ENCODE measurements at regions not wholly inside any gene's neighbourhood (a gene's known extent, or its start where the extent isn't known, plus 50 kb on each side); places are given as distances from the start of the nearest gene placed in this dataset.

DNA sequence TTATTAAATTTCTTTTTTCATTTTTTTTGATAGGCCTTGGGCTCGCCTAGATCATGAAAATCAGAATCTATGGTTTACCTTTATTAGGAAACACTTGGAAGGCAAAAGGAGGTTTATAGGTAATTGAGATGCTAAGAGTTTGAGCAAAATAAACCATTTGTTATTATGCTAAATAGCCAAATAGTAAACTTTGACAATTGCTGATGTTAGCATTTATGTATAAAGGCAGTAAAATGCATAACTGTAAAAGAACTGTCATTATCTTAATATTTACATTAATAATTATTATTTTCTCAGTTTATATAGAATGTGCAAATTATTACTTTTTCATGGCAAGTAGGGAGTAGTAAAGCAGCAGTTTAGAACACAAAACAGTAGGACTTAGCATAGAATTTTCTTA, 1737.8 kb upstream of the PRR20A start:
- peaks cover 10% of the 10 kb centered on the region for H3K9me3 Mint-ChIP-seq
- no peak for ATAC-seq (replicated peaks)
- no peaks in the 10 kb centered on the region for H3K4me1 Mint-ChIP-seq
- no peaks in the 10 kb centered on the region for H3K27me3 Mint-ChIP-seq
- no peak overlapping the region for H3K4me3 Mint-ChIP-seq
- H3K27ac Mint-ChIP-seq, result no peak overlapping the region
- H3K36me3 Mint-ChIP-seq (ENCODE audit: low read depth), result no peaks in the 10 kb centered on the region

DNA sequence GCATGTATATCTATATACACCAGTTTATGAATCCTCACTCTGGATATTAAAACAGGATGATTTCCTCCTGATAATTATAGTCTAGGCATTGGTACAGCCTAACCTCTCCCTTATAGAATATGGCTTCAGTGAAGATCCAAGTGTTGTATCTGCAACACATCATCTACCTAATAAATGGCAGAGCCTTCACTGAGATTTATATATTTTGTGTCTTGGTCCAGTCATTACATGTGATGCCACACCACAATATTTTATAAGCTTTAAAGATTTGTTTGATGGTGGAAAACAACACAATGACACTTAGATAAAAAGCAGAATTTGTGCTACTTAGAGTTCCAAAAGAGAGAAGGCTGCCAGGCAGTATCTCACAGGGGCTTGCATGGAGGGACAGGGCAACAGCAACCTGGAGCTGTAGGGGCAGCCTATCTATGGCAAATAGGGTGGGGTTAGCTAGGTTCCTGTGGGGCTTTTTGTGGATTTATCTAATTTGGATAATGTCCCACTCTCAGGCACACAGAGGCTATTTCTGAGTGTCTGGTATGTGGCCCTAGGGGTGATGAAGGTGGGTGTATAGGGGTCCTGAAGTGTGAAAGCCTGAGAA, 1736.7 kb upstream of the PRR20A start:
- Mint-ChIP-seq H3K4me1 (no peaks in the 10 kb centered on the region), H3K9me3 (peaks cover 15% of the 10 kb centered on the region), H3K27ac (no peak overlapping the region), H3K27me3 (no peaks in the 10 kb centered on the region), H3K36me3 (ENCODE audit: low read depth) (no peaks in the 10 kb centered on the region), H3K4me3 (no peak overlapping the region)
- no peak for ATAC-seq (replicated peaks)

- no peak for ATAC-seq (replicated peaks)
- peaks cover 16% of the 10 kb centered on the region for H3K9me3 Mint-ChIP-seq
- H3K4me3 Mint-ChIP-seq, result no peak overlapping the region
- no peak overlapping the region for H3K27ac Mint-ChIP-seq
- no peaks in the 10 kb centered on the region for H3K36me3 Mint-ChIP-seq (ENCODE audit: low read depth)
- no peaks in the 10 kb centered on the region for H3K27me3 Mint-ChIP-seq
- no peaks in the 10 kb centered on the region for H3K4me1 Mint-ChIP-seq
Measured at GRCh38 chr13:55410398-55411330, 1730.1 kb upstream of the PRR20A start.

GRCh38 chr13:55418095-55418494, 1722.6 kb upstream of the PRR20A start:
- no peak for ATAC-seq (replicated peaks)
- Mint-ChIP-seq H3K9me3 (no peaks in the 10 kb centered on the region), H3K4me3 (no peak overlapping the region), H3K27me3 (no peaks in the 10 kb centered on the region), H3K4me1 (no peaks in the 10 kb centered on the region), H3K36me3 (ENCODE audit: low read depth) (no peaks in the 10 kb centered on the region), H3K27ac (no peak overlapping the region)

DNA sequence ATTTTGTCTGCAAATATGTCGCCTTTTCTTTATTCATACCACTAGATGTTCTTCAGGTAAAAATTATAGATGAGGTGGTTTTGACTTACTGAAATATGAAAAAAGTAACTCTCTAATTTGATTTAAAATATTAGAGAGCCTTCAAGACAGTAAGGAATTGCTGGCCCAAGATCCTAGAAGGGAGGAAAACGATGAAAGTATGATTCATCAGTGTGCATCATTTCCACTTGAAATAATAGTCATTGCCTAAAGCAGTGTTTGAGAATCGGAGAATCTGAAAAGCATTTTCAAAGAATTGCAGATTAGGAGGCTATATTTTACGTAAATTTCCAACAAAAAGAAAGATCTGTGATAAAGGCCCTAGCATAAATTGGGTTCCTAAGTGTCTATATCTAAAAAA, 1707.9 kb upstream of the PRR20A start:
- no peak for ATAC-seq (replicated peaks)
- Mint-ChIP-seq H3K4me1 (no peaks in the 10 kb centered on the region), H3K27ac (no peak overlapping the region), H3K36me3 (ENCODE audit: low read depth) (no peaks in the 10 kb centered on the region), H3K4me3 (no peak overlapping the region), H3K27me3 (no peaks in the 10 kb centered on the region), H3K9me3 (peaks cover 12% of the 10 kb centered on the region)

DNA sequence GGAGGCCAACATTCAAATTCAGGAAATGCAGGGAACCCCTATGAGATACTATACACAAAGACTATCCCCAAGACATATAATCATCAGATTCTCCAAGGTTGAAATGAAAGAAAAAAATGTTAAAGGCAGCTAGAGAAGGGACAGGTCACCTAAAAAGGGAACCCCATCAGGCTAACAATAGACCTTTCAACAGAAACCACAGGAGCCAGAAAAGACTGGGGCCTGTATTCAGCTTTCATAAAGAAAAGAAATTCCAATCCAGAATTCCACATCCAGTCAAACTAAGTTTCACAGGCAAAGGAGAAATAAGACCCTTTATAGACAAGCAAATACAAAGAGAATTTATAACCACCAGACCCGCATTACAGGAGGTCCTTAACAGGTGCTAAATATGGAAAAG, 1703.6 kb upstream of the PRR20A start:
- Mint-ChIP-seq H3K4me1 (no peaks in the 10 kb centered on the region), H3K9me3 (peaks cover 16% of the 10 kb centered on the region), H3K36me3 (ENCODE audit: low read depth) (no peaks in the 10 kb centered on the region), H3K27ac (no peak overlapping the region), H3K27me3 (no peaks in the 10 kb centered on the region), H3K4me3 (no peak overlapping the region)
- ATAC-seq (replicated peaks), result no peak

DNA sequence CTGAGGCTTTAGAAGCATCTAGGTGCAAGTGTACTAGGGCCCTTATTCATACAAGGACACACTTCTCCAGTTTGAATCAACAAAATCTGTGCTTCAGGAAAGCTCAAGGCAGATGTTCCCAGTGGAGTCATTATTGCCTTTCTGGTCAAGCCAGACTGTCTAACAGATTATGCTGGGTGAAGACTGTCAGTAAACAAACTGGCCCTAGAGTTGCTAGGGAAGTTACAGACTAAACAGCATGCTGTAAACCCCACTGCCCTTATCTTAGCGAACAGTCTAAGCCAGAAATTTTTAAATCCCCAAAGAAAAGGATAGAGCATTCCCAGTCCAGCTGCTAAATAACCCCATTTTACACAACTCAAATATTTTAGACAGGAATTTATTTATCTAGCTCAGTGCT, 1701.3 kb upstream of the PRR20A start:
- no peak for ATAC-seq (replicated peaks)
- H3K4me1 Mint-ChIP-seq, result no peaks in the 10 kb centered on the region
- no peak overlapping the region for H3K4me3 Mint-ChIP-seq
- no peaks in the 10 kb centered on the region for H3K36me3 Mint-ChIP-seq (ENCODE audit: low read depth)
- H3K9me3 Mint-ChIP-seq, result peaks cover 21% of the 10 kb centered on the region
- H3K27me3 Mint-ChIP-seq, result no peaks in the 10 kb centered on the region
- H3K27ac Mint-ChIP-seq, result no peak overlapping the region

DNA sequence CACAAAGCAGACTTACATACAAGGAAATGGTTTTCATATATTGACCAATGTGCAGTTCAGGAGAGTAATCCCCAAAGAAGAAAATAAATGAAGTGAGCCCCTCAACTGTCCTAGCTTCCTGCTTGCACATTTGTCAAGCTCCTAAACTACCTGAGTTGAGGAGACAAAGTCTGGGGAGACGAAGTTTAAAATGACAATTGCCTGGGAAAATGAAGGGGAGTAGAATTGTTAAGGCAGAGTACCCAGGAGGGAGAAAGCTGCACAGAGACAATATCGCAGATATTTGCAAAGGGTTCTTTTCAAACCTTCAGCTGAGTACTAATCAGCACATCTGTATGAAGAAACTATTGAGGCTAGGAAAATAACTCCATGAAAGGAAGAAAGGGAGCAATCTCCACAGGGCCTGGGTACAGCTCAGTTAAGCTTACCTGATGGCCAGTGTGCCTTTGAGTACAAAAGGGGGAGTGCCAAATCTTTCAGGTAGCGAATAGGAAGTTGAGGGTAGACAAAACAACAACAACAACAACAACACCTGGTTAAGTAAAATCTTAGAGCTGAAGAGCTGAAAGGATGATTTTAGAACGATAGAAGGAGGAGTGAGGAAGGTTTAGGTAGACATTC, 1700.1 kb upstream of the PRR20A start:
- H3K4me3 Mint-ChIP-seq, result no peak overlapping the region
- H3K36me3 Mint-ChIP-seq (ENCODE audit: low read depth), result no peaks in the 10 kb centered on the region
- H3K27ac Mint-ChIP-seq, result no peak overlapping the region
- ATAC-seq (replicated peaks), result no peak
- no peaks in the 10 kb centered on the region for H3K27me3 Mint-ChIP-seq
- H3K4me1 Mint-ChIP-seq, result no peaks in the 10 kb centered on the region
- peaks cover 17% of the 10 kb centered on the region for H3K9me3 Mint-ChIP-seq

DNA sequence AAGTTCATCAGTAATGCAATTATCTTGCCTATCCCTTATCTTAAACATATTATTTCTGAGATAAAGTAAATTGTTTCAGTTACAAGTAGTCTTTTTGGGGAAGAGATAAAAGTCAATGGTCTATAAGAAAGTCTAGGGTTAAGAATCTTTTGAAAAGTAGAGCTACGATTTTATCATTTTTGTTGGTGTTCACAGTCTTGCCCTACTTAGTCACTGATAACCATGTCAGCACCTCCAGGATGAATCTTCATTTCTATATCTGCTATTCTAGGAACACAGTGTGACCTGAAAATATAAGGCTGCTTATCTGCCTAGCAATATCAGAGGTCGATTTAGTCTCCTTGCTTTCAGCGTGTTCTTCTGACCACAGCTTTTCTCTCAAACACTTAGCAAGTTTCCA, 1676.5 kb upstream of the PRR20A start:
- Mint-ChIP-seq H3K27ac (no peak overlapping the region), H3K4me1 (no peaks in the 10 kb centered on the region), H3K4me3 (no peak overlapping the region), H3K9me3 (peaks cover 17% of the 10 kb centered on the region), H3K27me3 (no peaks in the 10 kb centered on the region), H3K36me3 (ENCODE audit: low read depth) (no peaks in the 10 kb centered on the region)
- ATAC-seq (replicated peaks), result no peak

DNA sequence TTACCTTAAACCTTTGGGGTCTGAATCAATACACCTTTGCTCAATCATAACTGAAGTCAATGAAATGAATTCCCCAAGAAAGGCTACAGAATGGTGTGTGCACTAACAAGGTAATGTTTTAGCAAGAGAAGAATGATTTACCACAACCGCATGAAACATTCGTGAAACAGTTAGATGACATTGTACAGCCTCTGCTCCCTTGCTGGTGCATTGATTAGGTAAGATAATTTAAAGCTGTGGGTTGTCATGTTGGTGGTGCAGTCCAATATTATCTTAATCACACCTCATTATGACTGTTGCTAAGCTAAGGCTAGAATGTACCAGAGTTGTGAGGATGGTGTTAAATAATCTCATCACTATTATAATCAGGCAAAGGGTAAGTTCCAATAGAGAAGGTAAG, 1673.2 kb upstream of the PRR20A start:
- no peaks in the 10 kb centered on the region for H3K4me1 Mint-ChIP-seq
- H3K27me3 Mint-ChIP-seq, result no peaks in the 10 kb centered on the region
- no peak for ATAC-seq (replicated peaks)
- H3K4me3 Mint-ChIP-seq, result no peak overlapping the region
- H3K9me3 Mint-ChIP-seq, result peaks cover 24% of the 10 kb centered on the region
- no peaks in the 10 kb centered on the region for H3K36me3 Mint-ChIP-seq (ENCODE audit: low read depth)
- no peak overlapping the region for H3K27ac Mint-ChIP-seq

DNA sequence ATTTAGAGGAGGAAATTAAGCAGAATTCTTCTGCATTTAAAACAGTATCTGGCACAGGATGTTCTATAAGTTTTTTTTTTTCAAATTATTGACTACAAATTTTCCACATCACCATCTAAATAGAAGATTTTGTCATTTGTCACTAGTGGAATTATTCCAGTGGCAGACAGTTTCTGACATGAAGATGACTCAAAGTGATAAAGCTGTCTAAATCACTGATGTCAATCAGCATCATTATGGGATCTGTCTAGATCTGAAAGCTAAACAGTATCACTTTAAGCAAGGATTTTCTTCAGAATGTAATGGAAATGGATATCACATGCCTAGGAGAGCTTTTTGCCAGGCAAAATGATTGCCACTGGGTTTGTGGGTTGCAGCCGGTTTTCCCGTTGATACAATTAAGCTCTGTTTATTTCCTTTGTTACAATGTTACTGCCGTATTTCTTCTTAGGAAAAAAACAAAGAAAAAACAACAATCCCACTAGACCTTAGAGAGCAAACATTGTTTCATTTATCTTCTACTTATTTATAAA, 1657.0 kb upstream of the PRR20A start:
- Mint-ChIP-seq H3K4me3 (no peak overlapping the region), H3K36me3 (ENCODE audit: low read depth) (no peaks in the 10 kb centered on the region), H3K27ac (no peak overlapping the region), H3K9me3 (peaks cover 6% of the 10 kb centered on the region), H3K27me3 (no peaks in the 10 kb centered on the region), H3K4me1 (no peaks in the 10 kb centered on the region)
- no peak for ATAC-seq (replicated peaks)

GRCh38 chr13:55493297-55493696, 1647.4 kb upstream of the PRR20A start:
- Mint-ChIP-seq H3K27ac (no peak overlapping the region), H3K36me3 (ENCODE audit: low read depth) (no peaks in the 10 kb centered on the region), H3K9me3 (peaks cover 14% of the 10 kb centered on the region), H3K4me1 (no peaks in the 10 kb centered on the region), H3K27me3 (no peaks in the 10 kb centered on the region), H3K4me3 (no peak overlapping the region)
- no peak for ATAC-seq (replicated peaks)

GRCh38 chr13:55497486-55497885, 1643.2 kb upstream of the PRR20A start:
- ATAC-seq (replicated peaks), result no peak
- no peaks in the 10 kb centered on the region for H3K36me3 Mint-ChIP-seq (ENCODE audit: low read depth)
- no peaks in the 10 kb centered on the region for H3K4me1 Mint-ChIP-seq
- H3K27me3 Mint-ChIP-seq, result no peaks in the 10 kb centered on the region
- peaks cover 3% of the 10 kb centered on the region for H3K9me3 Mint-ChIP-seq
- no peak overlapping the region for H3K4me3 Mint-ChIP-seq
- no peak overlapping the region for H3K27ac Mint-ChIP-seq

GRCh38 chr13:55500694-55501093, 1640.0 kb upstream of the PRR20A start:
- no peak for ATAC-seq (replicated peaks)
- Mint-ChIP-seq H3K9me3 (peaks cover 8% of the 10 kb centered on the region), H3K27me3 (no peaks in the 10 kb centered on the region)

GRCh38 chr13:55516610-55517009, 1624.1 kb upstream of the PRR20A start:
- Mint-ChIP-seq H3K36me3 (ENCODE audit: low read depth) (no peaks in the 10 kb centered on the region), H3K27ac (no peak overlapping the region), H3K4me1 (no peaks in the 10 kb centered on the region), H3K9me3 (peaks cover 5% of the 10 kb centered on the region), H3K27me3 (no peaks in the 10 kb centered on the region), H3K4me3 (no peak overlapping the region)
- ATAC-seq (replicated peaks), result no peak

More at GRCh38 chr13:55500694-55501093, 1640.0 kb upstream of the PRR20A start:
- Mint-ChIP-seq H3K36me3 (ENCODE audit: low read depth) (no peaks in the 10 kb centered on the region), H3K27ac (no peak overlapping the region), H3K4me3 (no peak overlapping the region), H3K4me1 (no peaks in the 10 kb centered on the region)

Data from activated T-helper 17 cell treated with anti-CD3 and anti-CD28 coated beads, Interleukin-2, amount 50 U/mL, for 72 hours (primary cell).